Fibroblast of skin of right biceps (primary cell): ENCODE measurements at regions not wholly inside any gene's neighbourhood (a gene's known extent, or its start where the extent isn't known, plus 50 kb on each side); places are given as distances from the start of the nearest gene placed in this dataset.
A peak's percentile ranks its signal among the peaks of the same experiment; 100 is the strongest.

Experiments
- DNase-seq: peaks from one replicate; pipeline ENCODE4 v3.0.0-alpha.2; 2013

DNA sequence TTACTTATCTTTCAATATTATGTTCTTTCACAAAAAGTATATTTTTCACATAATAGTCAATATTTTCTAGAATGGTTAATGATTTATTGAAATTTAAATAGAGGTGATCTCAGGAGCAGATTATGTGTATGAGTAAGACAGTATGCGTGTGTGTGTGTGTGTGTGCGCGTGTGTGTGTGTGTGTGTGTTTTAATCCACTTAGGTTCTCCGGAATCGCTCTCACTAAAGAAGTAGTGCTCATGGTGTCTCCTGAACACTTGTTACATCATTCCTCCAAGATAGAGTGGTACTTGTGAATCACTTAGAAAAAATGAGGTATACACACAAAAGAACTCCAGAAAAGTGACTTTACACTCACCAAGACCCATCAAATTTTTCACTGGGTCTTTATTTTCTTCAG, 91.0 kb upstream of the KCNH7 start:
- peak; percentile 71 for DNase-seq

DNA sequence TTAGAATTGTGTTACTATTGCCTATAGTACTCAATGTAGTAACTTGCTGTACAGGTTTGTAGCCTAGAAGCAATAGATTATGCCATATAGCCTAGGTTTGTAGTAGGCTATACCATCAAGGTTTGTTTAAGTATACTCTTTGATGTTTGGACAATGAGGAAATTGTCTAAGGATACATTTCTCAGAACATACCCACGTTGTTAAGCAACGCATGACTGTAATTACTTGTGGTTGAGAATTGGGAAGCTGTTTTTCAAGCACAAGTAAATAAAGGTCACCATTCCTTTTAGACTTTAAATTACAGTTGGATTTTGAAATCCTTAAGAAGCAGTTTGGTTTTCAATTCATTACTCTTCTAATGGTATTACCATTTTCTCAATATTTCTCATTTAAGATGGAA, 89.8 kb upstream of the KCNH7 start:
- DNase-seq = peak; percentile 5

DNA sequence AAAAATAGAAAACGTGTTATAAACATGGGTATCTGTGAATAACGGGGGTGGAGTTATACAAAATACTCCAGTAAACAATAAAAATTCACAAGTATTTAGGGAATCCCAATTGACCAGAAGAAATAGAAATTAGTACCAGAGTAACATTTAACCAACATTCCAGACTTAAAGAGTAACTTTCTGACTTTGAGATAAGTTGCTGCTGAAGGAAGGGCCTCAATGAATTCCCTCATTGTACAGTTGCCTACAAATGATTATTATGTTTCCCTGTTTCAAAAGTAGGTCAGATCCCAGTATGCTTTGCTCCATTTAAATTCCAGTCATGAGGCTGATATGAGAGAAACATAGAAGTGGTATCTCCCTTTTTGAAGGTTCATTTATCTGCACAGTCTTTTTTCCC, 88.3 kb upstream of the KCNH7 start:
- DNase-seq = peak; percentile 58

DNA sequence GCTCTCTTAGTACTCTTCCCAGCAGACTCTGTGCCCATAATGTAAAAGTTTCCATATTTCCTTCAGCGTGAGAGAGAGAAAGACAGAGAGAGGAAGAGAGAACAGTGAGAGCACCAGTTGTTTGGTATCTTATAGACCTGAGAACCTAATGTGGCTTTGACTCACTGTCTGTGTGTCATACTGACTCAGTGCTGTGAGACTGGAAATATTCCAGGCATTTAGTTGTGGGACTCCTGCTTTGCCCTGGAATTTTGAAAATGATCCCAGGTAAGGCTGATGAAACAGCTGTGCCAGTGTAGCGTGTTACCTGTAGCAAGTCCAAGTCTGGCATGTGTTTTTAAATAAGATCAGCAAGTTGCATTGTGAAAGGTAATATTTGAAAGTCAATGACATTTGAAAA, 87.9 kb upstream of the KCNH7 start:
- peak; percentile 89 for DNase-seq

DNA sequence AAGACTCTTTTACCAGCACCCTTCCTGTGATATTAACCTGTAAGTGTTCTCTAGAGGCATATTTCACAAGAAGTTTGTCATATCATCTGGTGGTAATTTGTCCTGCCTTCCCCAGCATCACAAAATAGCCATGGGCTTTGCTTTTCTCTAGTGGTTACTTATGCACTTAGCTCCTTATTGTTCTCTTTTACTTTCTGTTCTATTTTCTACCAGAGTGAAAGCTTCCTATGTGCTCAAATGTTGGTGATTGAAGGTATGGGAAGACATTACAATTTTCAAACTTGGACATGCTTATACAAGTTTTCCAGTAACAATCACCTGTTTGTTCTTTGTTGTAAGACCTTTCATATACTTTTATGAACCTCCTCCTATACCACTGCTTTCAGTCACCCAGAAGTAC, 87.0 kb upstream of the KCNH7 start:
- DNase-seq = no peak

DNA sequence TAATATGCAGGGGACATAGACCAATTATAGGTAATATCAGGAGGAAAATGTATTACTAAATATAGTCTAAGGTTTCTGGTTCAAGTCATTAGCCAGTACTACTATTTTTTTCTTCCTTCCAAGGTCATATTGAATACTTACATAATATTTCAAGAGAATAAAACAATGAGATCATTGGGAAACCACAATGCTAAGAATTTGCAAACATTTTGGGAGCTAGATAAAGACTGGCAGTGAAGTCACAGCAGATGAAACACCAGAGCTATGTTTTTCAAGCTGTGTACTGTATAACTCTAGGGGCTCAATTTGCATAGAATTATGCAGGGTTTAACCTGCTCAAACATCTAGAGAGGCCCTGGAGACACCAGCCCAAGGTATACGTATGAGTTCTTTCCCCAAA, 80.5 kb upstream of the KCNH7 start:
- peak; percentile 8 for DNase-seq

DNA sequence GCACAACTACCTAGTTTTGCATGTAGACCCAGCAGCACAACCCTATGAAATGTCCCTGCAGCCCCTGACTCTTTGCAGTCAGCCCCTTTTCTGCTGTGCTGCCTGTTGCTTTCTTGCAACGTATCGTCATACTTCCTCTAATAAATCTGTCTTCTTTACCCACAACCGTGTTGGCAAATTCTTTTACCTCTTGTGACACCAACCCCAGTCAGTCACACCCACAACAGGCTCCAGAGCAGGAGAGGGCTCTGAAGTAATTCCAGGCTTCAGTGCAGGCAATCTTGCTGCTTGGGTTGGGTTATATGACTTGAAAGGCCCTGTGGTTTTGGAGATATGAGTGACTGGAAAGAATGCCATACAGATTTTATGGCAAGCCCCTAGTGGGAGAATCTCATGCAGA, 79.1 kb upstream of the KCNH7 start:
- DNase-seq = peak; percentile 7

DNA sequence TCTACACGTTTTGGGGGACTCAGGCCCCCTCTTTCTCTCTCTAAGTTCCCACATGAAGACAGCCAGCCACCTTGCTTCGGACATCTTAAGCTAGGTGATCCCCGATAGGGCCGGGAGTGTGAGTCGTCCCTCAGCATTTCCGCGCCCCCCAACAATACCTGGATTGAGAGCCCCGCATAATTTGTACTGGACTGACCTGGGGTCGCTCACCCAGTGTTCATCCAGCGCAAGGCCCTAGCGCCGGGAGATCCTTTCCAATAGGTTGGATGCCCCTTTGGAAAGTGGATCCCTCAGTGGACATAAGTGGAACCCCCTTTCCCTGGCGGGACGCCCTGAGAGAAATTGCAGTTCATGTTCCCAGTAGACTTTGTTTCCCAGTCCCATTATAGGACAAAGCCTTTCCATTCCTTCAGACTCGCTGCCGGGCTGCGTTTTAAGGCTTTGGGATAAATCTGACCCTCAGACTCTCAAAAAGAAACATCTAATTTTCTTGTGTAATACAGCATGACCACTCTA, 77.8 kb upstream of the KCNH7 start:
- no peak for DNase-seq

DNA sequence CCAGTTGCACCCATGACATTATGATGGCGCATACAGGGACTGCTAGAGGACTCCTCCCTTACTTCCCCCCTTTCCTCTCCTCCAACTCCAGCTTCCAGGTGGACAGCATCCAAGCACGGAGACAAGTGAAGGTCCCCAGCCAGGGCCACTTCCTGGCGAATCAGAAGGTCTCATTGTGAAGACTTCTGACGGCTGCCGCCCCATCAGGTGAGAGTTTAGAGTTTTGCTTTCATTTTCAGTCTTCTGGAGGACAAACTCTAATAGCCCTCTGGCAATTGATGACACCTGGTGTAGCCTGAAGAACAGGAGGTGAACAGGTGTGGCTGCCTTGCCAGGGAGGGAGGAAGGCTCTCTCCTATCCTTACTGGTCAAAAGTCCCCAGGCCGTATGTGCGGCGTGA, 77.3 kb upstream of the KCNH7 start:
- no peak for DNase-seq

DNA sequence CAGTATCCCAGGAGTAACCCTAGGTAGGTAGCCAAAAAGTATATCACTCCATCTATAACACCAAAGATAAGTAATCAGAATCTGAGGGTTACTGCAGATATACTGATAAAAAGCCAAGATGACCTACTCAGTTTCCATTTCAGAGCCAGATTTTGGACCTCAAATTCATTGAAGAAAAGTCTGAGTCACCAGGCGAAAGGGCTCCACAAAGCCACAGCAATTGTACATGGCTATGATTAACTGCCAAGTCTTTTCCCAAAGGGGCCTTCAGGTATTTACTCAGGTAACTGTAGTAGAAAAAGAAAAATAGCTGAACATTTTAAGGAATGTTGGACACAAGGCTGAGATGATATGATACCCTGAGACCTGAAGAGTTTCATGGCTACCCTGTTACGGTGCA, 75.6 kb upstream of the KCNH7 start:
- DNase-seq = peak; percentile 32

DNA sequence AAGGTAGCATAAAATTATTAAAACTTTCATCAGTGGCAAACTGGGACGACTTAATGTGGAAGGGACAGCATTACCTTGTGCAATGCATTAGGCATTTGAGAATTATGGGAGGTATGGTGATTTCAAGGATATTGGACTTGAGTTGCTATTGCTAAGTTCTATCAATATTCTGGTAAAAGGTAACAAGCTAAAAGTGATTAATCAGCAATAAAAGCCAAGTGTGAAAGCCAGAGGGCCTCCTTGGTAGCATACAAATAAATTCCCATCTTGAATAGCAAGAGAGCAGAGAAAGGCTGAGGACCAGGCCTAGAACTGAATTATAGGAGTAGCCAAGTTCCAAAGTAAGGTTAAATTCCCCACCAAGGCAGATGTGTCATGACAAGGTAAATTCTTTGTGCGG, 74.2 kb upstream of the KCNH7 start:
- no peak for DNase-seq

DNA sequence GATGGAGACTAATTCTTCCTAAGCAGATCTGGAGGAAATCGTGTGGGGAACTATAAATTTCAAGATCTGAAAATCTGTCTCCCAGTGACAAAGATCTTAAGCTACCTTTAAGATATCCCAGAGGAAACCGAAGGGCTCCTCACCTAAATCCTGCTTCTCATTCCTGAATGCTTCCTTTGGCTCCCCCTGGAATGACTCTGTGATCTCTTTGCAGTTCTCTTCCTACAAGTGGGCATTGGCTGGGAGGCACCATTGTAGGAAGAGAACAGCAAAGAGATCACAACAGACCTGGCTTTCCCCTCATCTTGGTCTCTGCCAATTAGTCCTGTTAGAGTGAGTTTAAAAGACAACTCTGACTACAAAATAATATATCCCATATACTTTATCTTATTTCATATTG, 70.0 kb upstream of the KCNH7 start:
- DNase-seq = no peak

DNA sequence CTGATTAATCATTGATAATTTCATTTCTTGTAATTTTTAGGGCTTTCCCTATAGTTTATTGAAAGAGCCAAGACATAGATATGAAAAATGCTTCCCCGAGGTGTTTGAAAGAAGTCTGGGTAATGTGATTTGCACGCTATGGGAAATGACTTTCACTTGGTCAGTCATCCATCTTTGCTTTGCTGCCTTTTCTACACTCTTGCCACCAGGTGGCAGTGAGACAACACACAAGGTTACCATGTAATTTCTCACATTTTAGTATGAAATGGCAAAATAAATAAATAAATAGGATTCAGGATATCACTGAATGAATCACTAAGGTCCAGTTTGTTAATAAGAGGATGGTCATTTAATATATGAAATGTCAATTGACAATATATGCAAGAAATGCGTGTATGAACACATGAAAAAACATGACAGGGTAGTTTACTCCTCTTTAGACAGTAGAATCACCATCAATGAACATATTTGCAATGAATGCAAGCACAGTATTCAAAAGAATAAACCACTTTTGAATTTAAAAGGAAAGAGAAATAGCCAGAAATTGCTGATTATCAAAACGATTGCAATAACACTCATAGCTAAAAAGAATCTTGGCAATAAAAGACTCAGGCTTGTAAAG, 52.2 kb upstream of the KCNH7 start:
- DNase-seq = peak; percentile 71

DNA sequence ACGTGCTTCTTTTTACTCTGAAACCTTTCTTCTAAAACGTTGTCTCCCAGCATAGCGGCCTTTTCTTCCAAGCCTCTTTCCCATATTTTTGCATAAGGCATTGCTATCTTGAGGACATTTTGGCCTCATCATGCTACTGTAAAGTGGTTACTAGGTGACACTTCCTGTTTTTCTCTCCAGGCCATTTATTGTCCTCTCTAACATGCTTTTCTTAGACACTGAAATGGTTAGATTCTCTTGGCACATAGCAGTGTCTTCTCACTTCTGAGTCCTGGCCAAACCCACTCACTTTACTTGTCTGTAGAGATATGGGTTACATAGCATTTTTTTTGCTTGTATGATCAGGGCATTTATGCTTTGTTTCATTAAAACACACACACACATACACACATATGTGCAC, 50.1 kb upstream of the KCNH7 start:
- DNase-seq = no peak
